MM.1S (cell line): ENCODE measurements at regions not wholly inside any gene's neighbourhood (a gene's known extent, or its start where the extent isn't known, plus 50 kb on each side); places are given as distances from the start of the nearest gene placed in this dataset.

Source experiments
- EZH2 ChIP-seq: fragments of 300-600 bp; sonication (generic); optimal IDR thresholded peaks from 2 replicates; pipeline ENCODE3; 2017; ENCODE audit warnings: low read depth, mild to moderate bottlenecking, antibody characterized with exemption, low read length, mixed read lengths
- EZH2phosphoT487 ChIP-seq: fragments of 300-600 bp; sonication (generic); IDR thresholded peaks from 2 replicates; pipeline ENCODE4 v1.6.1; 2018; ENCODE audit warnings: antibody characterized with exemption, low read length
- TF ChIP-seq, protein P1 (sequence below): fragments of 300-600 bp; sonication (generic); IDR thresholded peaks from 2 replicates; pipeline ENCODE4 v1.5.1; 2016; ENCODE audit warnings: antibody characterized with exemption, low read length, mixed read lengths

DNA sequence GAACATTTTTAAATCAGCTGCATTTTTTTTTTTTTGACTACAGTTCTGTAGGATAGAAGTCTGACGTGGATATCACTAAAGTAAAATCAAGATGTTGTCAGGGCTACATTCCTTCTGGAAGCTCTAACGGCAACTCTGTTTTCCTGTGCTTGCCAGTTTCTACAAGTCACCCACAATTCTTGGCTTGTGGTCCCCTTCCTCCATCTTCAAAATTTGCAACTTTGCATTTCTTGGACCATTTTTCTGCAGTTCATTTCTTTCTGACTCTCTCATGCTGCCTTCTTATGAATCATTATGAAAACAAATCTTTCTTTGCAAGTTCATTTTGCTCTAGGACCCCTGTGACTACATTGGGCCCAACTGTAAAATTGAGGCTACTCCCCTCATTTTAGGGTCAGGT is 367.9 kb downstream of the DSC3 start:
- TF ChIP-seq, protein P1, sequence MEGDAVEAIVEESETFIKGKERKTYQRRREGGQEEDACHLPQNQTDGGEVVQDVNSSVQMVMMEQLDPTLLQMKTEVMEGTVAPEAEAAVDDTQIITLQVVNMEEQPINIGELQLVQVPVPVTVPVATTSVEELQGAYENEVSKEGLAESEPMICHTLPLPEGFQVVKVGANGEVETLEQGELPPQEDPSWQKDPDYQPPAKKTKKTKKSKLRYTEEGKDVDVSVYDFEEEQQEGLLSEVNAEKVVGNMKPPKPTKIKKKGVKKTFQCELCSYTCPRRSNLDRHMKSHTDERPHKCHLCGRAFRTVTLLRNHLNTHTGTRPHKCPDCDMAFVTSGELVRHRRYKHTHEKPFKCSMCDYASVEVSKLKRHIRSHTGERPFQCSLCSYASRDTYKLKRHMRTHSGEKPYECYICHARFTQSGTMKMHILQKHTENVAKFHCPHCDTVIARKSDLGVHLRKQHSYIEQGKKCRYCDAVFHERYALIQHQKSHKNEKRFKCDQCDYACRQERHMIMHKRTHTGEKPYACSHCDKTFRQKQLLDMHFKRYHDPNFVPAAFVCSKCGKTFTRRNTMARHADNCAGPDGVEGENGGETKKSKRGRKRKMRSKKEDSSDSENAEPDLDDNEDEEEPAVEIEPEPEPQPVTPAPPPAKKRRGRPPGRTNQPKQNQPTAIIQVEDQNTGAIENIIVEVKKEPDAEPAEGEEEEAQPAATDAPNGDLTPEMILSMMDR: no peak
- no peak for TF ChIP-seq EZH2
- TF ChIP-seq EZH2phosphoT487: no peak
